B cell (primary cell): ENCODE measurements at regions not wholly inside any gene's neighbourhood (a gene's known extent, or its start where the extent isn't known, plus 50 kb on each side); places are given as distances from the start of the nearest gene placed in this dataset.

ENCODE experiments used
- CTCF ChIP-seq: fragments of 200-600 bp; IDR thresholded peaks from one replicate; pipeline ENCODE4 v1.8.0; 2022; ENCODE audit warnings: antibody characterized with exemption, mild to moderate bottlenecking
- EZH2 ChIP-seq: IDR thresholded peaks from 2 replicates; pipeline ENCODE4 v1.6.1; 2012; ENCODE audit warnings: borderline replicate concordance, low read depth, mild to moderate bottlenecking, moderate library complexity, low read length; ENCODE audit not compliant: insufficient read depth, poor library complexity, severe bottlenecking

GRCh38 chr6:150800674-150801314 is 64.7 kb upstream of the MTHFD1L start:
- TF ChIP-seq CTCF = no peak
- TF ChIP-seq EZH2 = no peak
